ENCODE measurements at regions not wholly inside any gene's neighbourhood (a gene's known extent, or its start where the extent isn't known, plus 50 kb on each side); places are given as distances from the start of the nearest gene placed in this dataset.
"Not testable (repeated sequence)": the region's sequence is repeated elsewhere in the genome, so short reads cannot be mapped to it uniquely, and the experiment has no call there.

DNA sequence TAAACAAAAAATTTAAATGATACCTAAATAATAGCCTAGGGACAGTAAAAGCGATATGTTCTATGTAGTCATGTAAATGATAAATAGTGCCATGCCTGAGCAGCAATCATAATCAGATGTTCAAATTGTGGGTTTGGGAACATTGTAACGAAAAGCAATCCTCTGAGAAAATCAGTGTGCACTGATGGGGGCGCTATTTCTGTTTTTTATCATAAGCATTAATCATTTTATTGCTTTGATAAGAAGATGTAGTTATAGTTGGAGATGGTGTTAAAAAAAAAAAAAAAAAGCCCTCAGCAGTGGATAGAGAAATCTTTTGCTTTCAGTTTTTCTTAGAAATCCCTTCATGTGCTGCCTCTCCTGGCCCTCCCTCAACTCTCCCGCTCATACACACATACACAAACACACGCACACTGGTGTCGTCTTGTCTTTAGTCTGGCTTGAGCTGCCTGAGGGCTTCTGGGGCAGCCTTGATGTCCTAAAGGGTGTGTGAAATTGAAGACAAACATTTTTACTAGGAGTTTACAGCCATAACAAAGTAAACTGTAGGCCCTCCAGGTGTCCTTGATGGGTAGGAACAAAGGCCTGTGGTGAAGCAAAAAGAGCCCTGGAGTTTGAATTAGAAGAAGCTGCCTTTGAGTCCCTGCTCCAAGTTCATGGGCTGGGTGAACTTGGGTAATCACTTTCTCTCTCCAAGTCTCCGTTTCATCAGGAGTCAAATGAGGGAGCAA lies 428.1 kb downstream of the SOX2 start:
- DNase-seq (ENCODE audit: low spot score) = no peak

GRCh38 chr3:182142928-182143327 lies 431.2 kb downstream of the SOX2 start:
- DNase-seq (ENCODE audit: low spot score) = no peak

DNA sequence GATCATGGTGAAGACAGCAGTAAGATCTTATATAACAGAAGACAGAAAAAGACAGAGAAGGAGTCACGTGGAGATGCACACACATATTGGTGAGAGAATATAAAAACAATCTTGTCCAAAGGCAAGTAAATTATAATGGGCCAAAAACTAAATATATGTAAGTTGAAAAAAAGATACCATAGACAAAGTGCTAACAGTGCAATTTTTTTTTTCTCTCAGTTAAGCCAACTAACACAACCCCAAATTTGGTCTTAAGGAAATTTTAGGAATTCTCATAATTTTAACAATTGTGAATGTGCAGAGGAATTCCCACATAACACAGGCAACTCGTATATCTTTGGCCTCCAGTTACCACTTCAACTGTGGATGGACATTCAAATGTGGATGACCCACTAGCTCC lies 432.2 kb downstream of the SOX2 start:
- DNase-seq (ENCODE audit: low spot score) = no peak

- no peak for DNase-seq (ENCODE audit: low spot score)
These were observed 436.6 kb downstream of the SOX2 start for GRCh38 chr3:182148360-182148759.

DNA sequence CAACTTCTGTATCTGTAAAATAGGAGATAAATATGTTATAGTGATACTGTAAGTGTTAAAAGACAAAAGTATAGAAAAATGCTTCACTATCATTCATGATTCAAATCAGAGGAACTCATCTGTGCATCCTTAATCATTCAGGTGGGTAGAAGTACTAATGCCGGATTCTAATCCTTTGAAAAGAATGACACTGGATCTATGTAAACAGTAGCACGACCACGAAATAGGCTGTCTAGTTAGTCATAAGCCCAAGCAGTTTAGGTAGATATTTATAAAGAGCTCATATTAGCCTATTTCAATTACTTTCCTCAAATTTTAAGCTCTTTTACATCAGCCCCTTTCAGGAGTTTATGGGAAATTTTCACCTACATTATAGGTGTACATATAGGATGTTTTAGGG lies 437.9 kb downstream of the SOX2 start:
- no peak for DNase-seq (ENCODE audit: low spot score)

- not testable (repeated sequence) for DNase-seq (ENCODE audit: low spot score)
These were observed 444.6 kb downstream of the SOX2 start for GRCh38 chr3:182156326-182156725.

GRCh38 chr3:182165234-182165633 lies 453.5 kb downstream of the SOX2 start:
- no peak for DNase-seq (ENCODE audit: low spot score)

DNA sequence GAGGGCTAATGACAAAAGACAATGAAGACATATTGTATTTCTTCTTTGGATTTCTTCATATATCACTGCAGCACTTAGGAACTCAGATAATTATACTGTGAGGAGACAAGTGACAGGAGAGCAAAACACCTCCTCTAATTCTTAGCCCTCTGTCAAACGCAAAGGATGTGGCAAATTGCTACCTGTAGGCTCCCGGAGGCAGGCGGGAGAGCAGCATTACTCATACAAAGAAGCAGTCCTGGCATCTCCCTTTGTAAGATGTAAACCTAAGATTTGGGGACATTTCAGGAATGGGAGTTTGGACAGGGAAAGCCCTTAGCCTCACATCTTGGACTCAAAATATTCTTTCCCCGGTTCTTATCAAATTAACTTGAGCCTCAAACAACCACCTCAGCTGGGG lies 460.8 kb downstream of the SOX2 start:
- DNase-seq (ENCODE audit: low spot score) = no peak

DNA sequence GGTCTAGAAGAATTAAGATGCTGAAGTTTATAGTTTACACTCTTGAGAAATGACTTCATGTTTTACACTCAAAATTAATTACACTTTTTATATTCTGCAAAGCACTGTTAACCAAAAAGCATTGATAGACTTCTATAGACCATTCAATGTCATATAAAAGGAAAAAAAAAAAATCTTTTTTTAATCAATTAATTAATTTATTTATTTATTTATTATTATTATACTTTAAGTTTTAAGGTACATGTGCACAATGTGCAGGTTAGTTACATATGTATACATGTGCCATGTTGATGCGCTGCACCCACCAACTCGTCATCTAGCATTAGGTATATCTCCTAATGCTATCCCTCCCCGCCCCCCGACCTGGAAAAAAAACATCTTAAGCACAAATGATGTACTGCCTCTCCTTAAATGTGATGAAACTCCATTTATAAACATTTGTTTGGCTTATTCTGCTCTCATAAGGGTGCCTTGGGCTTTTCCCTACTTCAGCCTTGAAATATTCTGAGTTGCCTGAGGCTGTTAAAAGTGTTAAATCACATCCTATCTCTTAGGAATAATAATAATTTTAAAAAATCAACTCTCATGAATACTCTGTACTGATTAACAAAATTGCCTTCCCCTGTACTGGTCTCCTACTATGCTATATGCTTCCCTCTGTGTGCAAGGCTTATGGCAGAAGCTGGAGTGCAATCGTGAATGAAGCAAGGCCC lies 466.9 kb downstream of the SOX2 start:
- DNase-seq (ENCODE audit: low spot score) = no peak

DNA sequence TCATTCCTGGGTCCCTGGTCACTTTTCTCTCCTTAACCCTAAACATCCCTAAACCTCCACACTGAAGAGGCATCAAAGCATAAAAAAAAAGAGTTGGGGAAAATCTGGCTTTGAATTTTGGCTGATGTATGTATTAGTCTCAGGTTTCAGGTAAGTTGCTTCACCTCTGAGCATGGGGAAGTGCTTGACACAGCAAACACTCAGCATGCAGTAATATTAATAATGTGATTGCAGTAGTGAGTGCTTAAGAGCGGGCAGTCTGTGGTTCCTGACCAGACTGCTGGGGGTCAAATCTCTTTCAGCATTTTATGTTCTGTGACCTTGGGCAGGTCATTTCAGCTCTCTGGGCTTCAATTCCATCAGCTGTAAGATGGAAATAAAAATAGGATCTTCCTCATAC lies 467.9 kb downstream of the SOX2 start:
- no peak for DNase-seq (ENCODE audit: low spot score)

DNA sequence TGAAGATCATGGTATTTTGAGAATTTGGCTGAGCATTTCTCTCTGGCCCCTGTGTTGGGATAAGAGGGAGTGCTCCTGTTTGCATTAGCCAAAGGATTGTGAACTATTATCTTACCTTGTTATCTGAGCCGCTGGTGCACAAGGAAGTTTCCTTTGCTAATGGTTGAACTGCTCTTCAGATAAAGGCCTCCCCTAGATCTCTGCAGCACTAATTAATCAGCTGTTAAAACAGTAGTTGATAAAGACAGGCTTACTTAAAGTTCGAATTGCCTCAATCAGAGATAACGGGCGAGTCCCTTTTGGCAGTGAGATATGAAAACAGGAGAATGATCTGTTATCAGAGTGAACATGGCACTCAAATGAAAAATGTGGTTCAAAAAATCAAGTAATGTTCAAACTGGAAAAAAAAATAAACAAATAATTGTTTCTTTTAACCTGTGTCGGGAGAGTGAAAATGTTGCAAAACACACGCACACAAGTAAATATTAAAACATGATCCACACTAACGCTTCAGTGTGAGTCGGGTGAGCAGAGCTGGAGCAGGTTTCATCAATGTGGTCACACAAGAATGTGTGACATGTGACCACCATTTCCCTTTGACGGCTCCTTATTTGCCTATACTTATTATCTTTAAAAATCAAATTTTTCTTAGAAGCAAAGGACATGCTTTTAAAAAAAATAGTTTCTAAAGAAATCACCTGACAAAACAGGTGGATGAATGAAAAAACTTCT lies 469.1 kb downstream of the SOX2 start:
- no peak for DNase-seq (ENCODE audit: low spot score)

GRCh38 chr3:182182531-182182968 lies 470.8 kb downstream of the SOX2 start:
- DNase-seq (ENCODE audit: low spot score) = no peak

- DNase-seq (ENCODE audit: low spot score) = no peak
These were observed 472.1 kb downstream of the SOX2 start for GRCh38 chr3:182183716-182184430.

GRCh38 chr3:182185313-182185712 lies 473.6 kb downstream of the SOX2 start:
- no peak for DNase-seq (ENCODE audit: low spot score)

GRCh38 chr3:182190056-182190455 lies 478.3 kb downstream of the SOX2 start:
- DNase-seq (ENCODE audit: low spot score) = no peak

GRCh38 chr3:182198345-182198744 lies 486.6 kb downstream of the SOX2 start:
- no peak for DNase-seq (ENCODE audit: low spot score)

- no peak for DNase-seq (ENCODE audit: low spot score)
These were observed 489.9 kb downstream of the SOX2 start for GRCh38 chr3:182201456-182202168.

DNA sequence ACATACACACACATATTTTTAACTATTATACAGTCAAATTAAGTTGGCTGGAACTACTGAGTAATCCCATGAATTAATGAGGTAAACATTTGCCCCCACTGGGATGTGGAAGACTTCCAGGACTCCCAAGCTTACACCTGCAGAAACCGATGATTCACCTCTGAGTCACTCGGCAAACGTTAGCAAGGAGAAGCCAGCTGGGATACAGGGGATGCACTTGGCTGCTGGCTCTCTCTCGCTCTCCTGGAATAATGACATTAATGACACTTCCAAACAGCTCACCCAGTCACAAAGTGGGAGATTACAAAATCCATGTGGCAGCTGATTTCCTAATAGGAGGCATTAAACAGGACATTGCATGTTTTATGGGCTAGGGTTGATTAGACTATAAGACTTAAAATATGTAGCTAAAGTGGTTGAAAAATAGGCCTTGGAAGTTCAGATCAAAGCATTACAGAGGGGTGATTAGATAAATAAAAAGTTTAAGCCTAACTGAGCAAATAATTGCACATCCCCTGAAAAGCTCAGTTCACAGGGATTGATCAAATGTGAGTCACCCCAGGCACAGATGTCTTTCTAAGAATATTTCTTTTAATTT lies 500.9 kb downstream of the SOX2 start:
- no peak for DNase-seq (ENCODE audit: low spot score)

GRCh38 chr3:182214416-182214815 lies 502.7 kb downstream of the SOX2 start:
- DNase-seq (ENCODE audit: low spot score) = no peak

GRCh38 chr3:182215881-182216280 lies 504.2 kb downstream of the SOX2 start:
- no peak for DNase-seq (ENCODE audit: low spot score)

DNA sequence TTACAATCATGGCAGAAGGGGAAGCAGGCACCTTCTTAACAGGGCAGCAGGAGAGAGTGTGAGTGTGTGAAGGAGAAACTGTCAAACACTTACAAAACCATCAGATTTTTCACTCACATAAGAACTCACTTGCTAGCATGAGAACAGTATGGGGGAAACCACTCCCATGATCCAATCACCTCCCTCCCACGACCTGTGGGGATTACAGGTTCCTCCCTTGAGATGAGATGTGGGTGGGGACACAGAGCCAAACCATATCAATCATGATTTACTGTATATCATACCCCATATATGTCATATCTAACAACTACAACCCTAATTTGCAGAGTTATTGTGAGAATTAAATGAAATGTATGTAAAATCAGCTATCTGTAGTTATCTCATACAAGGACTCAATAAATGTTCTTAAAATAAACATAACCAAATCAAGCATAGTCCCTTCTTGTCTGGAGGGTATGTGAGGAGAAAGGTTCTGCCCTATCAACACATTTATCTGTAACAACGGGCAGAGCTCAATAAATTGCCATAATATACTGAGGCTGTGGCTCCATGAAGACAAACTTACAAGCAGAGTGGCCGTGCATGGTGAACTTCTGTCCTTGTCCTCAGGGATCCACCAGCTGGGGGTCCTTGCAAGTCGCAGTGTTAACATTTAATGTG lies 504.7 kb downstream of the SOX2 start:
- DNase-seq (ENCODE audit: low spot score) = no peak

Data from left forelimb (tissue), 1 donor.